RPMI7951 (cell line): ENCODE measurements at regions not wholly inside any gene's neighbourhood (a gene's known extent, or its start where the extent isn't known, plus 50 kb on each side); places are given as distances from the start of the nearest gene placed in this dataset.
"Not testable (repeated sequence)": the region's sequence is repeated elsewhere in the genome, so short reads cannot be mapped to it uniquely, and the experiment has no call there.

Source experiments
- DNase-seq: peaks from one replicate; pipeline ENCODE4 v3.0.0-alpha.2; 2012; ENCODE audit warnings: low read depth

DNA sequence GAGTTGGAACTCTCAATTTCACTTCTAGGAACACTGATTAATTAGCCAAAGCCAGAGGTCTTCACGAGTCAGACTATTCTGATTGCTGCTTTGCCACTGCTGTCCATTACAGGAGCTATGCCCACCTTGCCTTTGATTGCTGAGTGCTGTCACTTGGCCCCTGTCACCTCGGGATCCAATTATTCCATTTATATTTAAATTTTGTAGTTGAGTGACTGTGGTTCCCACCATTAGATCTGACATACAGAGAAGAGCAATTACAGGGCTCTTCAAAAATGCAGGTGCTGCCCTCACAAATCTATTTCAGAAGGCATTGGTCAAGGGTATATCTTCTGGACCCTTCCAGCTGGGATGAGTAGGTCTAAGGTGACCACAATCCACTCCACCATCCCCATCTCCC is 200.8 kb downstream of the GJA1 start:
- DNase-seq, result not testable (repeated sequence)

DNA sequence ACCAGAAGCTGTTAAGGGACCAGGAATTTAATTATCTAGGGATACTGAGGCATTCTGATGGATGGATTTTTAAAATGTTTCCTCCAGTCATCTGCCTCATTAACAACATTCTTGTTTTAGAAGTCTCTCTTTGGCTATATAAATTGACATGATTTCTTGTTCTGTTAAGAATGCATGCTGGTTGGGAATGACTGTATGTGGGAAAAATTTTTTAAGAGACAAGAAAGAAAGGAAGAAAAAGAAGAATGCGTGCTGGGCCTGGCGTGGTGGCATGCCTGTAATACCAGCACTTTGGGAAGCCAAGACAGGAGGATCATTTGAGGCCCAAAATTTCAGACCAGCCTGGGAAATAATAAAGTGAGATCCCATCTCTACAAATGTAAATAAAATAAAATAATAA is 203.6 kb downstream of the GJA1 start:
- no peak for DNase-seq

DNA sequence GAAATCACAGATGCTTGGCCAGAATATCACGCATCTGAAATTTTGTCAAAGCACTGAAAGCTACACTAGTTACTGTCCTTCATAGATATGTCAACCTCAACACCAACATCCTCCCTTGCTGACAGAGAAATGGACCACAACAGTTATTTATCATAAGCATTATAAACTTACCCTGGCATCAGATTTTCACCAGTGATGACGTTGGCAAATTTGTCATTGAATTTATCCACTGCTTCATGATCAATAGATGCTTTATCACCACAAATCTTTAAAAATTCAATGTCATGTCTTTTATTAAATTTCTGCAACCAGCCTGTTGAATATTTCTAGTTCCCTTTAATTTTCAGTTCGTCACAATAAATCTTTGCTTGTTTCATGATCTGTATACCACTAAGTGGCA is 205.7 kb downstream of the GJA1 start:
- no peak for DNase-seq

DNA sequence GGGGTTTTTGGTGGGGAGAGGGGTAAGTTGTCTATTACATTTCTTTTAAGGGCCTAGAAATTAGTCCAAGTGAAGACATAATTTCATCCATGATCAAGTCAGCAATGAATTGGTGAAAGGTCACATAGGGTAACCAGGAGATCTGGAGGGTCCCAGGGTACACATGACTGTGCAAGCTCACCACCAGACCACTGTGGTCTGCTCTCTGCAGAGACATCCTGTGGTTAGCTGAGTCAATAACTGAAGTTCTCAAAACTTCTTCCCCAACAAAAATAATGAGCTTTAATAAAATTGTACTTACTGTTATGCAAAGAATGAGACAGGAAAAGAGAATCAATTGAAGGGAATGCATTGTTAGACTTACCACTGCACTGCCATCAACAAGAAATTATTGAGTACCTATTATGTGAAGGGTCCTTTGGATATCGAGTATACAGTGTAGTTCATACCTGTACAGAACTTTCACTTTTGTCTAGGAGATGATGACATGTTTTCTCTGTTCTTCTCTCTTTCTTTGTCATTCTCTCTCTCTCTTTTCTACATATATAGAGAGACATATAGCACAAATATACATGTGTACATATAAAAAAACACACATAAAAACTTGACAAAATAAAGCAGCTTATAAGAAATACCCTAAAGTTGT is 209.8 kb downstream of the GJA1 start:
- DNase-seq, result peak; percentile 53

DNA sequence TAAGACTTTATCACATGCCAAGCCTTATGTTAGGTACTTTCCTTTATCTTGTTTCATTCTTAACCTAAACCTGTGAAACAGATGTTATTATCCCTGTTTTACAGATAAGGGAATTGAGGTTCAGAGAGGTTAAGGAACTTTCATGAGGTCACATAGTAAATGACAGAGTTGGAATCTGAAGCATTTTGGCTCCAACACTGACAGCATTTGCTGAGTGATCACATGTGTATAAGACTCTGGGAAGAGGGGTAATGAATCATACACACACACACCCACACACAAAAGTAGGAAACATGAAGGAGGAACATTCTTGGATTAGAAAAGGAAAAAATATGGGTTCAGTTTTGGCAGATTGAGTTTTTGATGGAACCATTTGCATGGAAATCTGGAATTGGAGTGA is 212.5 kb downstream of the GJA1 start:
- DNase-seq, result peak; percentile 70

DNA sequence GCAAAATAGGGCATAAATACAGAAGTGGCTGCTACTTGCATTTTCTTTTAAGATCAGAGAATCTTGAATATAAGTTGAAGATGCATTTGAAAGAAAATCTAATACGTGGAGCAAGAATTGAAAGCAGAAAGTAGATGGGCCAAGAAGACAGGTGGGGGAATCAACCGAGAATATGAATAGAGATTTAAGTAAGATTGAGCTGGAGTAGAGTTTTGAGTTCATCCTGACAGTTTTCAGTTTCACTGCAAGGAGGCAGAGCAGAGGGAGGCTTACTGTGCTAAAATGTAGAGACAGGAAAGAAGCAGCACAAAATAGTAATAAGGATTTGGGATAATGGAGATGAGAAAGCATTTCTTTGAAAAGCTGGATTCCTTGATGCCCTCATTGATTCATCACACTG is 214.5 kb downstream of the GJA1 start:
- no peak for DNase-seq

DNA sequence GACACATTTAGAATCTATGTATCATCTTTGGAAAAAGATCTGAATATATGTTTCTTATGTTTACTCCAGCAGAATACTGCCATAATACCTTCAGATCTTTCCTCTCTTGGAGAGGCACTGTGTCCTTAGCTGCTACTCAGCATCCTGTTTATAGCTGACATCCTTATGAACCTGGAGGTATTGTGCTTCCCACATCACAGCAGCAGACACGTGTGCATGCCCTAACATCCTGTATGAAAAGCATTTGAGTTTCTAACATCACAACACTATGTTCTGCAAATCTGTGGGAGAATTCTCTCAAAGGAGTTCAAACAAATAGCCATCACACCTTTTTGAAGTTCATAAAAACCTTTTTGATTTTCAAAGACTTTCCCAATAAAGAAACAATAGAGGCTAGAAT is 216.0 kb downstream of the GJA1 start:
- DNase-seq, result peak; percentile 26

DNA sequence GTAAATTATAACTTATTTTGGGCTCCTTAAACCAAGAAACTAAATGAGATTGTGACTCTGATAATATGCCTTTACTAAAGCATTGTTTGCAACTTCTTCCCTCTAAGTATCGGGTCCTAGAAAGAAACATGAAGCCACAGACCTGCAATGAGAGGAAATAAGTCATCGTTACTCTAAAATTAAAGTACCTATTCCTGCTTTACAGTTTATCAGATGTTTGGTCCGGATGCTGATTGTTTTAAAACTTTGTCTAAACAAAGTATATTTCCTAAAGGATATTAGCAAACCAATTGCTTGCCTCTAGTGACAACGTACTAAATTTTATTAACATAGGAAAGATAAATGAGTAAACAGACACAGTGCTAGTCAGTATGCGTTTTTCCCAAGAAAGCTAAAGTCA is 216.8 kb downstream of the GJA1 start:
- DNase-seq, result no peak

DNA sequence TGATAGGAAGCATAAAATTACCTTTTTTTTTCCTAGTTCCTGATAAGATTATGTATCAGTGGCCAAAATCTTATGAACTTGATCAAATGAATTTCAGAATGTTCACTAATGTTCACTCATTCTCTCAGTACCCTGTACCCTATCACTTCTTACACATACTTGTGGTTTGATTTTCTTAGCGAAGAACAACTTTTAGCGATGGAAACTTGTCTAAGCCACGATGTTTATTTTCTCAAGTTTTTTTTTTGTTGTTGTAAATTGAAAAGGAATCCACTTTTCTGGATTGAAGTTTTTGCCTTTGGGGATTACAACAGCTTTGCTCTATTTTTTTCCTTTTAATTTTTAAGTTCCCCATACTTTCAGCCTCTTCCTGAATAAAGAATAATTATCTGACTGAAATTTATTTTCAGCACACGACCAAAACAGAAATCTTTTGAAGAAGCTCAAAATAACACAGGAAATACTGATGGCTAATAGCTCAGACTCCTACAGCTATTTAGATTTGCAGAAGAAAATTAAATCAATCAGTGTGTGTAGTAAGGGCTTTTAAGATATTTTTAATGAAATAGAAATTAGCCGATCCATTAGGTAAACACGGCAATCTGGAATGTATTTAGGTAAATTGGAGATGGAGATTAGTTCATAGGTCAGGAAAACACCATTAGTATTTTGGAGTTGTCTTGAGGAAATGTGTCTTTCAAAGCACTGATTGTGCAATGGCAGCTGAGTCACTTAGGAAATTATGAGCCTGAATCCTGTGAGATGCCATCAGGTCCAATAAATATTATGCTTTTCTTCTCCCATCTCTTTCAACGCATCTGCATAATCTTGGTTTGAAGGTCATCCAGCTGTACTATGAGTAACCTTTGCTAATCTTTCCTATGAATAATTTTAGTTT is 217.5 kb downstream of the GJA1 start:
- DNase-seq, result peak; percentile 82

DNA sequence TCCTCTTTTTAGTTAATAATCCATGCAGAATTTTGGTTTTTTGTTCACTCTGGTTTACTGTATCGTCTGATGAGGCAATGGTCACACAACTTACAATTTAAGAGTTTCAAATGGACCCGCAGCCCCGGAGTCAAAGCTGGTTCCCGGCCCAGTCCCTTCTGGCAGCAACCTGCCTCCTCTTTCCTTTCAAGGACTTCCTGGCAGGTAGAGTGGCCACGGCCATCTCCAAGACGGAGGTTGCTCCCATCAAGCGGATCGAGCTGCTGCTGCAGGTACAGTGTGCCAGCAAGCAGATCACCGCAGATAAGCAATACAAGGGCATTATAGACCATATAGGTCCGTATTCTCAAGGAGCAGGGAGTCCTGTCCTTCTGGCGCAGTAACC is 218.2 kb downstream of the GJA1 start:
- DNase-seq, result no peak

DNA sequence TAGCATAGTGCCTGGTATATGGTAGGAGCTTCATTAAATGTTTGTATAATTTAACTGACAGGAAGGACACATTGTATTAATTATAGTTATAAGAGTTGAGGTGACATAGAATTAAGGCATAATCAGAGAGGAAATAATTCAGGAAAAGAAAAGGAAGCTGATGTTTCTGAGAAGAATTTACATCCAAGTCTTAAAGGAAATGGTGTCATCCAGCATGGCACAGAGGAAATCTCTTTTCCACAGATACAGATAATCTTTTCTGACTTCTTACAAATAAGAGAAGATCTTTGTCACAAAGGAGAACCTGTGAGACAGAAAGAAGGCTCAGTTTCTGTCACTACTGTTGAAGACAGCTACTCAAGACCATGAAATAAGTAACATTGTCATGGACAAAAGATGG is 222.5 kb downstream of the GJA1 start:
- DNase-seq, result no peak

DNA sequence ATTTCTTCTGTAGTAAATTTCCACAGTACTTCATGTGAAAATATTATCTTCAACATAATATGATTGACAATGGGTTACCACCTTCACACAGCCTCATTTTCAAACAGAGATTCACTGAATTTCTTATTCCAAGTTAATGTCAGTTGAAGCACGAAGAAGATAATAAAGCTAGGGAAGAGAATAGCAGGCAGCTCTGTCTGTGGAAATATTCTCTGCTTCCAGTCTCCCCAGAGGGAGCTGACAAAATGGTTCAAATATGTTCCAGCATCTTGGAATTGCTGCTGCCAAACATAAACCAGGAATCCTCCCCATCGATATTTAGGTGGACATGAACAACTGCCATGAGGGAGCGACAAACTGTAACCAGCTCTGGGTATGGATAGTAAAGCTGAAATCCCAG is 224.8 kb downstream of the GJA1 start:
- no peak for DNase-seq

DNA sequence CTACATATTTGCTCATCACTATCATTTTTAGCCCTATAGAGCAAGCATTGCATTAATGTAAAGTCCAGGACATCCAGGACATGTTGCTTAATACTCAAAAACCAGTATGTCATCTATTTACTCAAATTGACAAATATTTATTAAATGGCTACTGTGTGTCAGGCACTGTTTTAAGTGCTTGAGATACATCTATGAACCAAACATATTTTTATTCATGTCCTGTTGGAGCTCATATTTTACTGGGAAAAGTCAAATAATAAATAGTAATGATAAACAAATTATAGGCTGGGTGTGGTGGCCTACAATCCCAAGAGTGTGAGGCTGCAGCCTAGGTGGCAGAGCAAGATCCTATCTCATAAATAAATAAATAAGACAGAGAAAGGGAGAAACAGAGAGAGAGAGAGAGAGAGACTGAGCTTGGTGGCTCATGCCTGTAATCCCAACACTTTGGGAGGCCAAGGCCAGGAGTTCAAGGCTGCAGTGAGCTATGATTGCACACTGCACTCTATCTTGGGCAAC is 227.9 kb downstream of the GJA1 start:
- no peak for DNase-seq

DNA sequence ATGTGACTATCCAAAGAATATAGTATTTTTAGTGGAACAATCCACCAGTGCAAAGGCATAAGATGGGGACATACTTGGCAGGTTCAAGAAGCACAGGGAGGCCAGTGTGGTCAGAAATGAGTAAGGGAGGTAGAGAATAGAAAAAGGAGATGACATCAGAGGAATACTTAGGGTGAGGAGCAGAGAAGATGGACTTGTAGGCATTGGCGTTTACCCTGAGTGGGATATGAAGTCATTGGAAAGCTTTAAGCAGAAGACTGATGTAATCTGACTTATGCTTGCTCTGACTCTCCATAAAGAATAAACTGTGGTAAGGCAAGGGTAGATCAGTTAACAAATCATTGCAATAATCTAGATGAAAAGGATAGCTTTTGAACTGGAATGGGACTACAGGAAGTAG is 228.7 kb downstream of the GJA1 start:
- no peak for DNase-seq

DNA sequence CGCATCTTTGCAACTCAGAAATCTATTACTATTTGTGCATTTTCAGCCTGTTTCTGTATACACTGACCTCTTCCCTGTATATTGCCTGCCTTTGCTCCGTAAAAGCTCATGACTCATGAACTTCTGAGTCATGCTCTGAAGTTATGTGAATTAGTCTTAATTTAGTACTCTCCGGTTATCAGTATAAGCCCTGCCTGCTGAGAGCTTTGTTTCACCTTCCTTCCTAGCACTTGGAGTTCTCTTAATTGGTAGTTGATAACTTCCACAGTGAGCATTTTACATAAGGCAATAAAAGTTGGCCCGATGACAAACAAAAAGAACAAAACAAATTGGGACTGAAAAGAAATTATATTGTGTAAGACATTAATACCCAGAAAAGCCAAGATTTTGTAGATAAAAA is 231.4 kb downstream of the GJA1 start:
- DNase-seq, result peak; percentile 87

DNA sequence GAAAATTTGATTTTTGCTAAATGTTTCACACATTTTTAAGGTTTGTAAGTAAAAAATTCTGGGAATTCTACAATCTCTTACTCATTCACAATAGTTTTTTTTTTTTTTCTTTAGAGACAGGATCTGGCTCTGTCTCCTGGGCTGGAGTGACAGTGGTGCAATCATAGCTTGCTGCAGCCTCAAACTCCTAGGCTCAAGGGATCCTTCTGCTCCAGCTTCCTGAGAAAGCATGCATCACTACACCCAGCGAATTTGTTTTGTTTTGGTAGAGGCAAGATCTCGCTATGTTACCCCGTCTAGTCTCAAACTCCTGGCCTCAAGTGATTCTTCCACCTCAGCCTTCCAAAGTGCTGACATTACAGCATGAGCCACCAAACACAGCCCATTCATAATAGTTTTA is 232.8 kb downstream of the GJA1 start:
- peak; percentile 32 for DNase-seq

DNA sequence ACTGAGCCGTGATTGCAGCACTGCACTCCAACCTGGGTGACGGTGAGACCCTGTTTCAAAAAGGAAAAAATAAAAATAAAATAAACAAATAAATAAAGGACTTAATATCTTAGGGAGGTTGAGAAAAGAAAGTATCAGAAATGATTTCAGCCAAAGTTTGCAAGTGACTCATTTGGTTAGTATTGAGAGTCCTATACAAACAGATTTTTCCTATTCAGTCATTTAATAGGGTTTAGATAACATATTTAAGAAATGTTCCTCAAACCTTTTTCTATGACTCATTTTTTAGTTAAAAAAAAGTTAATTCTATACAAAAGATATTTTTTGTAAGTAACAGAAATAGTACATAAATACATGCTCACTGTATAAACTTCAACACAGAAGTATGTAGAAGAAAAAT is 235.1 kb downstream of the GJA1 start:
- no peak for DNase-seq

DNA sequence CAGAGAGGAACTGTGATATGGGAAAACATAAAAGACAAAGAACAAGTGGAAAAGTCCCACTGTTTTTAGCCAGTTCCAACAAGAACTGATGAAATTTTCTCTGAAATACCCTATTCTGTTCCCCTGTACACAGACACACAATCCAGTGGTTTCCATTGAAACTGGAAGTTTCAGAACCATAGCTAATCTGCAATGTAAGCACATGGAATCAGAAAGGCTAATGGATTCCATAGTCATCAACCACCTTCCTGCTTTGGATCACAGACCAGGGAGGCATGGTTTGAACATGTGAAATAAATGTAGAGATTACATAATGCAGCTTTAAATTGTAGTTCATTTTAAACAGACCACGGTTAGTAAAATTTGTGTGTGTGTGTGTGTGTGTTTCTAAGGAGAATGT is 242.1 kb downstream of the GJA1 start:
- DNase-seq, result peak; percentile 55

DNA sequence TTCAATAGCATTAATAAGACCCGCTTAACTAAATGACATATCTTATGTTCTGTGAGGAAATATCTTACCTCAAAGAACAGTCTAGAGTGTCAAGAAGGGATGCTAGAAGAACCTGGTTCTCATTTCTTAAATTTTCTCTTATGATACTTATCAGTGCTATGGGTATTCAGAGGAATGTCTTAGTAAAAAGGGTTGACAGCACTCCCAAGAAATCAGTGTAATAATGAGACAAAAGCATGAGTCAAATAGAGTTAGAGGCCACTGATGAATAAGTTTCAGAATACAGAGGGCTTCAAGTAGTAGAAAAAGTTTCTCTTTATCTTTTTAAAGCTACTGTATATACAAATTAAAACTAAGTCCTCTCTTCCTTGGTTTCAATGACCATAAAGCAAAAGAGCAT is 242.8 kb downstream of the GJA1 start:
- DNase-seq, result no peak

DNA sequence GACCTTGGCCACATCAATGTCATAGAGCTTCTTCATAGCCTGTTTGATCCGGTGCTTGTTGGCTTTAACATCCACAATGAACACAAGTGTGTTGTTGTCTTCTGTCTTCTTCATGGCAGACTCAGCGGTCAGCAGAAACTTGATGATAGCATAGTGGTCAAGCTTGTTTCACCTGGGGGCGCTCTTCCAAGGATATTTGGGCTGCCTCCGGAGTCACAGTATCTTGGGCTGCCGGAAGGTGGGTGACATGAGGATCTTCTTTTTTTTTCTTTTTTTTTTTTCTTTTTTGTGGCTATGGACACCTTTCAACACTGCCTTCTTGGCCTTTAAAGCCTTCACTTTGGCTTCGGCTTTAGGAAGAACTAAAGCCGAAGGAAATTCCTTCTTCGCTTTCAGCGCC is 244.6 kb downstream of the GJA1 start:
- peak; percentile 64 for DNase-seq

DNA sequence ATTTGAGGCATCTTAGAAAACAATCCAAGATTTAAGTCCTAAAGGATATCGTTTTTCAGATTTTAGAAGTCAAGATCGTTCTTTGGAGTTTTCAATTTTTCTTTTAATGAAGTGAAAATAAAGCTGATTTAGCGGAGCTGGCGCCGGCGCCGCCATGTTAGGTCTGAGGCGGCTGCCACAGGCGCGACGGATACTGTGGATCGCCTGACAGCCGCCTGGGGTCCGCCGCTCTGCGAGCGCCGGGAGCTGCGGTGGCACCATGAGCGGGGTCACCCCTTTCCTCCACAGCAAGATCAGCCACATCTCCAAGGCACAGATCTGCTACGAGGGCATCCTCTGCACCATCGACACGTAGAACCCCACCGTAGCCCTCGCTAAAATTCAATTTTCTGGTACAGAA is 247.2 kb downstream of the GJA1 start:
- peak; percentile 19 for DNase-seq

DNA sequence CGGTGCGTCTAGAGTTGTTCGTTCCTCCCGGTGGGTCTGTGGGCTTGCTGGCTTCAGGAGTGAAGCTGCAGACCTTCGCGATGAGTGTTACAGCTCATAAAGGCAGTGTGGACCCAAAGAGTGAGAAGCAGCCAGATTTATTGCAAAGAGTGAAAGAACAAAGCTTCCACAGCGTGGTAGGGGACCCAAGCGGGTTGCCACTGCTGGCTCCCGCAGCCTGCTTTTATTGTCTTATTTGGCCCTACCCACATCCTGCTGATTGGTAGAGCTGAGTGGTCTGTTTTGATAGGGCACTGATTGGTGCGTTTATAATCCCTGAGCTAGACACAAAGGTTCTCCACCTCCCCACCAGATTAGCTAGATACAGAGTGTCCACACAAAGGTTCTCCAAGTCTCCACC is 250.4 kb downstream of the GJA1 start:
- not testable (repeated sequence) for DNase-seq

DNA sequence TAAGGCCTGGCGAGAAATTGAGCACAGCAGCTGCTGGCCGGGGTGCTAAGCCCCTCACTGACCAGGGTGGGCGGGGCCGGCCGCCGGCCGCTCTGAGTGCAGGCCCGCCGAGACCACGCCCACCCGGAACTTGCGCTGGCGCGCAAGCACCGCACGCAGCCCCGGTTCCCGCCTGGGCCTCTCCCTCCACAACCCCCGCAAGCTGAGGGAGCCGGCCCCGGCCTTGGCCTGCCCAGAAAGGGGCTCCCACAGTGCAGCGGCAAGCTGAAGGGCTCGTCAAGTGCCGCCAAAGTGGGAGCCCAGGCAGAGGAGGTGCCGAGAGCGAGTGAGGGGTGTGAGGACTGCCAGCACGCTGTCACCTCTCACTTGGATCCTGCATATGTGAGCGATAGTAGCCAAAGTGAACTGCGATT is 251.2 kb downstream of the GJA1 start:
- DNase-seq, result peak; percentile 54
